Loucy (cell line): ENCODE measurements at regions not wholly inside any gene's neighbourhood (a gene's known extent, or its start where the extent isn't known, plus 50 kb on each side); places are given as distances from the start of the nearest gene placed in this dataset.

Source experiments
- H2AFZ ChIP-seq: fragments of 200-600 bp; sonication (generic); 2 replicates; pipeline ENCODE4 v1.6.0; 2016; ENCODE audit warnings: antibody characterized with exemption, mild to moderate bottlenecking, low read length, moderate library complexity
- H3F3A ChIP-seq: fragments of 200-600 bp; 2 replicates; pipeline ENCODE4 v1.6.0; 2016; ENCODE audit warnings: antibody characterized with exemption, low read depth, mild to moderate bottlenecking
- H3K27me3 ChIP-seq: fragments of 200-600 bp; sonication (generic); 2 replicates; pipeline ENCODE4 v1.6.1; 2014; ENCODE audit warnings: low read length, mild to moderate bottlenecking; ENCODE audit not compliant: insufficient read depth, poor library complexity, severe bottlenecking
- H3K36me3 ChIP-seq: fragments of 200-600 bp; sonication (generic); 2 replicates; pipeline ENCODE4 v1.6.1; 2016; ENCODE audit warnings: low read length; ENCODE audit not compliant: insufficient read depth
- H3K4me1 ChIP-seq: fragments of 200-600 bp; sonication (generic); 2 replicates; pipeline ENCODE4 v1.5.1; 2014; ENCODE audit warnings: low read length, mild to moderate bottlenecking; ENCODE audit not compliant: insufficient read depth, poor library complexity, severe bottlenecking
- H3K4me2 ChIP-seq: fragments of 200-600 bp; sonication (generic); 2 replicates; pipeline ENCODE4 v1.6.0; 2014; ENCODE audit warnings: antibody characterized with exemption, low read length, low read depth, mild to moderate bottlenecking; ENCODE audit not compliant: poor library complexity, severe bottlenecking
- H3K4me3 ChIP-seq: fragments of 200-600 bp; sonication (generic); 2 replicates; pipeline ENCODE4 v1.5.1; 2014; ENCODE audit warnings: low read length, mild to moderate bottlenecking, mixed read lengths; ENCODE audit not compliant: poor library complexity, severe bottlenecking
- H3K79me2 ChIP-seq: fragments of 200-600 bp; sonication (generic); 2 replicates; pipeline ENCODE4 v1.6.1; 2014; ENCODE audit warnings: low read length; ENCODE audit not compliant: insufficient read depth
- H3K9ac ChIP-seq: fragments of 200-600 bp; sonication (generic); 2 replicates; pipeline ENCODE4 v1.6.0; 2014; ENCODE audit warnings: mild to moderate bottlenecking, low read depth, low read length, moderate library complexity; ENCODE audit not compliant: poor library complexity, severe bottlenecking
- H3K9me2 ChIP-seq: fragments of 200-600 bp; sonication (generic); replicated peaks from 2 replicates; pipeline ENCODE4 v1.6.1; 2016; ENCODE audit warnings: low read depth, low read length, mixed read lengths
- H3K9me3 ChIP-seq: fragments of 200-600 bp; sonication (generic); 2 replicates; pipeline ENCODE4 v1.6.1; 2014; ENCODE audit warnings: mild to moderate bottlenecking, antibody characterized with exemption, low read length, low read depth; ENCODE audit not compliant: insufficient read depth
- H4K20me1 ChIP-seq: fragments of 200-600 bp; sonication (generic); 2 replicates; pipeline ENCODE4 v1.6.0; 2014; ENCODE audit warnings: antibody characterized with exemption, low read length, mild to moderate bottlenecking; ENCODE audit not compliant: insufficient read depth, poor library complexity, severe bottlenecking
- EZH2phosphoT487 ChIP-seq: fragments of 200-600 bp; IDR thresholded peaks from 2 replicates; pipeline ENCODE4 v1.6.1; 2018; ENCODE audit warnings: antibody characterized with exemption, mild to moderate bottlenecking, moderate library complexity, borderline replicate concordance
- TF ChIP-seq, protein P1 (sequence below): fragments of 200-600 bp; sonication (generic); conservative IDR thresholded peaks from 2 replicates; pipeline ENCODE4 v1.5.1; 2014; ENCODE audit warnings: mild to moderate bottlenecking, antibody characterized with exemption, low read length

GRCh38 chr13:89903115-89903514 lies 1444.4 kb upstream of the MIR17HG start:
- Histone ChIP-seq H3F3A (no peaks in the 10 kb centered on the region), H3K79me2 (no peaks in the 10 kb centered on the region), H3K9ac (no peak overlapping the region), H3K4me2 (no peak overlapping the region), H2AFZ (no peak overlapping the region), H4K20me1 (no peaks in the 10 kb centered on the region), H3K36me3 (no peaks in the 10 kb centered on the region), H3K4me1 (no peaks in the 10 kb centered on the region), H3K9me3 (no peaks in the 10 kb centered on the region), H3K9me2 (no peaks in the 10 kb centered on the region), H3K4me3 (no peak overlapping the region), H3K27me3 (no peaks in the 10 kb centered on the region)
- TF ChIP-seq EZH2phosphoT487 = no peak
- TF ChIP-seq, protein P1, sequence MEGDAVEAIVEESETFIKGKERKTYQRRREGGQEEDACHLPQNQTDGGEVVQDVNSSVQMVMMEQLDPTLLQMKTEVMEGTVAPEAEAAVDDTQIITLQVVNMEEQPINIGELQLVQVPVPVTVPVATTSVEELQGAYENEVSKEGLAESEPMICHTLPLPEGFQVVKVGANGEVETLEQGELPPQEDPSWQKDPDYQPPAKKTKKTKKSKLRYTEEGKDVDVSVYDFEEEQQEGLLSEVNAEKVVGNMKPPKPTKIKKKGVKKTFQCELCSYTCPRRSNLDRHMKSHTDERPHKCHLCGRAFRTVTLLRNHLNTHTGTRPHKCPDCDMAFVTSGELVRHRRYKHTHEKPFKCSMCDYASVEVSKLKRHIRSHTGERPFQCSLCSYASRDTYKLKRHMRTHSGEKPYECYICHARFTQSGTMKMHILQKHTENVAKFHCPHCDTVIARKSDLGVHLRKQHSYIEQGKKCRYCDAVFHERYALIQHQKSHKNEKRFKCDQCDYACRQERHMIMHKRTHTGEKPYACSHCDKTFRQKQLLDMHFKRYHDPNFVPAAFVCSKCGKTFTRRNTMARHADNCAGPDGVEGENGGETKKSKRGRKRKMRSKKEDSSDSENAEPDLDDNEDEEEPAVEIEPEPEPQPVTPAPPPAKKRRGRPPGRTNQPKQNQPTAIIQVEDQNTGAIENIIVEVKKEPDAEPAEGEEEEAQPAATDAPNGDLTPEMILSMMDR = no peak

DNA sequence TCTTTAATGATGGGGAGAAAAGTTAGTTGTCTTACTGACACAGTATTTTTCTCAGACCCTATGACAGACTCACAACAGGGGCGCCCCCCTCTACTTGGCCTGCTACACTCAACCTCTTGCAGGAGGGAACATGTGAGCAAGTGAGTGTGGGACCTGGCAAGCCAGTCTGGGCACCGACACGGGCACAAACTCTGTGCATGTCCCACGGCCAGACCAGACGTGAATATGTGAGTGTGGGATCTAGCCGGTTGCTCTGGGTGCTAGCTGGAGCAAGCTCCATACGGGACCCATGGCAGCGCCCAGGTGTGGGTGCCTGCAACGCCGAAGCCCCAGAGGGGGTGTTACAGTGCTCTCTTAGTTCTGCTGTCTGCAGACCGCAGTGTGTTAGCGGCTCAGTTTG lies 1437.3 kb upstream of the MIR17HG start:
- Histone ChIP-seq H3K9me3 (no peaks in the 10 kb centered on the region), H3K9me2 (no peaks in the 10 kb centered on the region; the same call in 1 of the 2 replicates), H3K36me3 (no peaks in the 10 kb centered on the region), H3F3A (no peaks in the 10 kb centered on the region), H3K27me3 (no peaks in the 10 kb centered on the region), H3K9ac (no peak overlapping the region), H3K4me1 (no peaks in the 10 kb centered on the region), H3K79me2 (no peaks in the 10 kb centered on the region), H2AFZ (no peak overlapping the region), H3K4me3 (no peak overlapping the region), H3K4me2 (no peak overlapping the region), H4K20me1 (no peaks in the 10 kb centered on the region)
- TF ChIP-seq, protein P1 = no peak

DNA sequence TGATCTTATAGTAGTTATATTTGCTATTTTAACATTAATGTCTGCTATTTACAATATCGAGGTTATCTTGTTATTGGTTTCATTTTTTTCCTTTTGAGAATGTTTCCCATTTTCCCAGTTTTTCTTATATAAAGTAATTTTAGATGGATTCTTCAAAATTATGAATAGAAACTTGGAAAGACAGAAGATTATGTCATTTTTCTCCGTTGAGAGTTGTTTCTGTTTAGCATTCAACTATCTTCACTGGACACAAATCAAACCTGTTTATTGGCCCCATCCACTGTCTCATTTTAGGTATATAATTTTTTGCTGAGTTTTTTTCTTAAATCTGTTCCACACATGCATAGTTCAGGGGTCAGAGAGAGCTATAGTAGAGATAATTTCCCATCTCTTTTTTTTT lies 1430.9 kb upstream of the MIR17HG start:
- Histone ChIP-seq H3K36me3 (no peaks in the 10 kb centered on the region), H3K4me3 (no peak overlapping the region), H3K9me2 (no peaks in the 10 kb centered on the region; the same call in 1 of the 2 replicates), H2AFZ (no peak overlapping the region), H3K4me2 (peak overlapping the region; percentile 4), H3K4me1 (no peaks in the 10 kb centered on the region), H3F3A (no peaks in the 10 kb centered on the region), H3K27me3 (no peaks in the 10 kb centered on the region), H4K20me1 (no peaks in the 10 kb centered on the region), H3K9me3 (no peaks in the 10 kb centered on the region), H3K9ac (no peak overlapping the region), H3K79me2 (no peaks in the 10 kb centered on the region)
- TF ChIP-seq, protein P1 = no peak
- TF ChIP-seq EZH2phosphoT487 = no peak
